IMR-90 (cell line): ENCODE measurements at regions not wholly inside any gene's neighbourhood (a gene's known extent, or its start where the extent isn't known, plus 50 kb on each side); places are given as distances from the start of the nearest gene placed in this dataset.

Source experiments
- ATAC-seq: fragments of 200-7000 bp; cut with Tn5 transposase; 2 replicates; pipeline ENCODE4 v1.9.1; 2020; ENCODE audit warnings: low read depth, mild to moderate bottlenecking, moderate library complexity
- BruUV-seq: library from RNA; stranded (reverse); fragments of 400-500 nt; replicated peaks from 2 replicates; lab custom pipeline; 2021; lab: Mats Ljungman, UMichigan
- CTCF ChIA-PET: fragments of 300-600 bp; formaldehyde crosslinking; extraction: SDS; loops from one replicate; lab custom pipeline; 2021; ENCODE audit warnings: antibody characterized with exemption; lab: Yijun Ruan, JAX
- POLR2A ChIA-PET: fragments of 300-600 bp; sonication (Branson Sonifier 250); formaldehyde crosslinking; loops from one replicate; lab custom pipeline; 2022; ENCODE audit warnings: antibody characterized with exemption; ENCODE audit not compliant: unreplicated experiment; lab: Charles Lee
- DNase-seq: peaks from one replicate; pipeline ENCODE4 v3.0.0; 2013
- H2AFZ ChIP-seq: replicated peaks from 2 replicates; pipeline ENCODE3; 2013; ENCODE audit warnings: low read length, mild to moderate bottlenecking; ENCODE audit not compliant: poor library complexity
- H2AK5ac ChIP-seq: 2 replicates; pipeline ENCODE4 v1.6.1; 2013; ENCODE audit warnings: low read depth, low read length, inconsistent platforms
- H2AK9ac ChIP-seq: replicated peaks from 2 replicates; pipeline ENCODE3; 2013; ENCODE audit warnings: mild to moderate bottlenecking, low read depth, low read length, moderate library complexity; ENCODE audit not compliant: poor library complexity
- H2BK120ac ChIP-seq: 2 replicates; pipeline ENCODE4 v1.6.1; 2013; ENCODE audit warnings: low read depth, low read length, inconsistent platforms
- H2BK15ac ChIP-seq: 3 replicates; pipeline ENCODE4 v1.6.1; 2013; ENCODE audit warnings: low read depth, low read length, inconsistent platforms
- H2BK20ac ChIP-seq: 2 replicates; pipeline ENCODE4 v1.6.1; 2013; ENCODE audit warnings: low read depth, mild to moderate bottlenecking, inconsistent platforms, low read length, moderate library complexity
- H2BK5ac ChIP-seq: 2 replicates; pipeline ENCODE4 v1.6.1; 2013; ENCODE audit warnings: mild to moderate bottlenecking, low read depth, low read length, inconsistent platforms; ENCODE audit not compliant: poor library complexity, severe bottlenecking
- H3K14ac ChIP-seq: replicated peaks from 2 replicates; pipeline ENCODE4 v1.6.1; 2013; ENCODE audit warnings: low read depth, low read length, inconsistent platforms
- H3K18ac ChIP-seq: 2 replicates; pipeline ENCODE4 v1.6.1; 2013; ENCODE audit warnings: low read depth, low read length, control low read depth
- H3K23ac ChIP-seq: 2 replicates; pipeline ENCODE4 v1.6.1; 2013; ENCODE audit warnings: low read depth, low read length, inconsistent platforms
- H3K27ac ChIP-seq: 2 replicates; pipeline ENCODE4 v1.5.1; 2013; ENCODE audit warnings: mild to moderate bottlenecking, control low read depth, low read length; ENCODE audit not compliant: insufficient read depth
- H3K27me3 ChIP-seq: 2 replicates; pipeline ENCODE4 v1.6.1; 2013; ENCODE audit warnings: low read length; ENCODE audit not compliant: control insufficient read depth, insufficient read depth
- H3K36me3 ChIP-seq: 2 replicates; pipeline ENCODE4 v1.6.1; 2013; ENCODE audit warnings: low read length, mixed read lengths; ENCODE audit not compliant: control insufficient read depth, insufficient read depth
- H3K4ac ChIP-seq: 2 replicates; pipeline ENCODE4 v1.6.1; 2013; ENCODE audit warnings: low read depth, low read length, inconsistent platforms
- H3K4me1 ChIP-seq: 2 replicates; pipeline ENCODE4 v1.6.1; 2013; ENCODE audit warnings: low read length, mixed read lengths; ENCODE audit not compliant: control insufficient read depth, insufficient read depth
- H3K4me2 ChIP-seq: 2 replicates; pipeline ENCODE4 v1.6.1; 2013; ENCODE audit warnings: low read depth, mild to moderate bottlenecking, control low read depth, low read length, moderate library complexity
- H3K4me3 ChIP-seq: 2 replicates; pipeline ENCODE4 v1.5.1; 2013; ENCODE audit warnings: low read depth, mild to moderate bottlenecking, control low read depth, low read length, moderate library complexity; ENCODE audit not compliant: insufficient read depth
- H3K56ac ChIP-seq: 2 replicates; pipeline ENCODE4 v1.6.1; 2013; ENCODE audit warnings: low read length, inconsistent platforms; ENCODE audit not compliant: insufficient read depth; ENCODE audit errors: extremely low read depth
- H3K79me1 ChIP-seq, 2 experiments: 2 replicates each; pipeline ENCODE4 v1.6.1; 2013; ENCODE audit warnings: low read length in 2 of 2, inconsistent platforms in 1 of 2, low read depth in 1 of 2
- H3K9ac ChIP-seq: 2 replicates; pipeline ENCODE4 v1.6.1; 2013; ENCODE audit warnings: low read depth, low read length, control low read depth
- H3K9me1 ChIP-seq: 2 replicates; pipeline ENCODE4 v1.6.1; 2013; ENCODE audit warnings: low read length, inconsistent platforms; ENCODE audit not compliant: insufficient read depth
- H3K9me3 ChIP-seq: 2 replicates; pipeline ENCODE4 v1.6.1; 2013; ENCODE audit warnings: low read length; ENCODE audit not compliant: control insufficient read depth, insufficient read depth
- H4K20me1 ChIP-seq: 2 replicates; pipeline ENCODE4 v1.6.1; 2013; ENCODE audit warnings: low read length, inconsistent platforms; ENCODE audit not compliant: insufficient read depth
- H4K5ac ChIP-seq: 2 replicates; pipeline ENCODE4 v1.6.1; 2013; ENCODE audit warnings: mild to moderate bottlenecking, low read depth, low read length, control low read depth
- H4K8ac ChIP-seq, 2 experiments: 2 replicates each; pipeline ENCODE4 v1.6.1; 2013; ENCODE audit warnings: low read depth in 2 of 2, low read length in 2 of 2, control low read depth in 1 of 2, inconsistent platforms in 1 of 2
- H4K91ac ChIP-seq: 2 replicates; pipeline ENCODE4 v1.6.1; 2013; ENCODE audit warnings: low read depth, low read length, inconsistent platforms; ENCODE audit not compliant: insufficient read depth
- RAD21 ChIP-seq: IDR thresholded peaks from 2 replicates; pipeline ENCODE4 v1.6.1; 2012; ENCODE audit warnings: low read length, improper control_type of control experiment
- RCOR1 ChIP-seq: IDR thresholded peaks from 2 replicates; pipeline ENCODE4 v1.6.1; 2012; ENCODE audit warnings: mild to moderate bottlenecking, low read length, improper control_type of control experiment; ENCODE audit not compliant: insufficient replicate concordance
- WGBS, 2 experiments: methylation state at CpG; one replicate each; pipeline versions ENCODE4 v1.1.5 to v1.1.7; 2013; ENCODE audit warnings: missing lambda C conversion rate in 2 of 2; ENCODE audit not compliant: insufficient read length in 1 of 2; ENCODE audit errors: extremely low coverage in 2 of 2; 5-methylcytosine and 5-hydroxymethylcytosine counted together
- dilution Hi-C: fragments of 300-500 bp; cut with HindIII; formaldehyde crosslinking; loops from one replicate; pipeline ENCODE4 v1.14.3; 2018; ENCODE audit warnings: low sequenced_read_pairs; ENCODE audit not compliant: unreplicated experiment
- in situ Hi-C: fragments of 300-500 bp; cut with MboI; formaldehyde crosslinking; loops from 3 replicates; pipeline ENCODE4 v1.14.3; 2019; ENCODE audit warnings: low sequenced_read_pairs, inconsistent platforms, mixed read lengths
- intact Hi-C: fragments of 100-400 bp; cut with micrococcal nuclease; formaldehyde crosslinking; loops from 2 replicates; pipeline ENCODE4 v1.10.0; 2022
- TF ChIP-seq, protein P1 (sequence below): fragments of 150-350 bp; IDR thresholded peaks from 2 replicates; pipeline ENCODE4 v1.6.1; 2016; ENCODE audit warnings: low read depth, mild to moderate bottlenecking, low read length, moderate library complexity, borderline replicate concordance
- TF ChIP-seq, protein P2 (sequence below): conservative IDR thresholded peaks from 2 replicates; pipeline ENCODE4 v1.5.1; 2012; ENCODE audit warnings: mild to moderate bottlenecking, low read depth, low read length, improper control_type of control experiment

- Histone ChIP-seq H4K91ac (no peak overlapping the region), H4K8ac (no peak overlapping the region), H3K4me1 (no peaks in the 10 kb centered on the region), H3K9me3 (peaks cover 9% of the 10 kb centered on the region), H4K5ac (no peak overlapping the region), H2AK5ac (no peak overlapping the region), H4K20me1 (no peaks in the 10 kb centered on the region), H3K79me1 (no peaks in the 10 kb centered on the region), H3K27ac (no peak overlapping the region), H3K56ac (no peak overlapping the region), H3K18ac (no peak overlapping the region), H2AFZ (no peak overlapping the region), H3K36me3 (no peaks in the 10 kb centered on the region), H3K9me1 (no peaks in the 10 kb centered on the region), H3K9ac (no peak overlapping the region), H3K27me3 (no peaks in the 10 kb centered on the region), H3K14ac (no peak overlapping the region), H3K23ac (no peak overlapping the region), H3K4ac (no peak overlapping the region), H3K4me2 (no peak overlapping the region), H2BK15ac (no peak overlapping the region), H2BK5ac (no peak overlapping the region), H2BK120ac (no peak overlapping the region), H2BK20ac (no peak overlapping the region), H3K4me3 (no peak overlapping the region), H2AK9ac (no peak overlapping the region)
- in situ Hi-C loops, result no loop called here
- TF ChIP-seq RCOR1 (no peak), RAD21 (no peak)
- TF ChIP-seq, protein P1, sequence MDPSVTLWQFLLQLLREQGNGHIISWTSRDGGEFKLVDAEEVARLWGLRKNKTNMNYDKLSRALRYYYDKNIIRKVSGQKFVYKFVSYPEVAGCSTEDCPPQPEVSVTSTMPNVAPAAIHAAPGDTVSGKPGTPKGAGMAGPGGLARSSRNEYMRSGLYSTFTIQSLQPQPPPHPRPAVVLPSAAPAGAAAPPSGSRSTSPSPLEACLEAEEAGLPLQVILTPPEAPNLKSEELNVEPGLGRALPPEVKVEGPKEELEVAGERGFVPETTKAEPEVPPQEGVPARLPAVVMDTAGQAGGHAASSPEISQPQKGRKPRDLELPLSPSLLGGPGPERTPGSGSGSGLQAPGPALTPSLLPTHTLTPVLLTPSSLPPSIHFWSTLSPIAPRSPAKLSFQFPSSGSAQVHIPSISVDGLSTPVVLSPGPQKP, result no peak
- TF ChIP-seq, protein P2, sequence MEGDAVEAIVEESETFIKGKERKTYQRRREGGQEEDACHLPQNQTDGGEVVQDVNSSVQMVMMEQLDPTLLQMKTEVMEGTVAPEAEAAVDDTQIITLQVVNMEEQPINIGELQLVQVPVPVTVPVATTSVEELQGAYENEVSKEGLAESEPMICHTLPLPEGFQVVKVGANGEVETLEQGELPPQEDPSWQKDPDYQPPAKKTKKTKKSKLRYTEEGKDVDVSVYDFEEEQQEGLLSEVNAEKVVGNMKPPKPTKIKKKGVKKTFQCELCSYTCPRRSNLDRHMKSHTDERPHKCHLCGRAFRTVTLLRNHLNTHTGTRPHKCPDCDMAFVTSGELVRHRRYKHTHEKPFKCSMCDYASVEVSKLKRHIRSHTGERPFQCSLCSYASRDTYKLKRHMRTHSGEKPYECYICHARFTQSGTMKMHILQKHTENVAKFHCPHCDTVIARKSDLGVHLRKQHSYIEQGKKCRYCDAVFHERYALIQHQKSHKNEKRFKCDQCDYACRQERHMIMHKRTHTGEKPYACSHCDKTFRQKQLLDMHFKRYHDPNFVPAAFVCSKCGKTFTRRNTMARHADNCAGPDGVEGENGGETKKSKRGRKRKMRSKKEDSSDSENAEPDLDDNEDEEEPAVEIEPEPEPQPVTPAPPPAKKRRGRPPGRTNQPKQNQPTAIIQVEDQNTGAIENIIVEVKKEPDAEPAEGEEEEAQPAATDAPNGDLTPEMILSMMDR, result no peak
- BruUV-seq, result no TSS peak
- no peak for DNase-seq
- intact Hi-C loops, result no loop called here
- WGBS, 2 experiments, result no CpG with 5 or more reads among the region's 1 CpG
- dilution Hi-C loops, result no loop called here
- ChIA-PET POLR2A (no interaction called here), CTCF (no interaction called here)
- ATAC-seq, result no peak
Observed at GRCh38 chr14:39576736-39577135, 144.5 kb upstream of the FBXO33 start.
